Activated CD8-positive, alpha-beta T cell treated with anti-CD3 and anti-CD28 coated beads, Interleukin-2, amount 10 ng/mL, durations not matched to agents 7 days and 5 days (primary cell): ENCODE measurements at regions not wholly inside any gene's neighbourhood (a gene's known extent, or its start where the extent isn't known, plus 50 kb on each side); places are given as distances from the start of the nearest gene placed in this dataset.
"Not testable (repeated sequence)": the region's sequence is repeated elsewhere in the genome, so short reads cannot be mapped to it uniquely, and the experiment has no call there.

ENCODE experiments used
- ATAC-seq: fragments of 150-1000 bp; cut with Tn5 transposase; one replicate; pipeline ENCODE4 v1.10.0; 2021; ENCODE audit warnings: moderate library complexity
- CTCF ChIA-PET: fragments of 350-600 bp; sonication (Branson Sonifier 250); formaldehyde crosslinking; loops from one replicate; lab custom pipeline; 2021; ENCODE audit warnings: antibody characterized with exemption; lab: Charles Lee
- POLR2A ChIA-PET: fragments of 350-600 bp; sonication (Branson Sonifier 250); formaldehyde crosslinking; loops from one replicate; lab custom pipeline; 2021; ENCODE audit warnings: antibody characterized with exemption; lab: Charles Lee
- DNase-seq: peaks from one replicate; pipeline ENCODE4 v3.0.0-alpha.2; 2020
- H3K27ac Mint-ChIP-seq: one replicate; pipeline ENCODE4 v1.8.0; 2021; ENCODE audit warnings: mild to moderate bottlenecking, mixed read lengths
- H3K27me3 Mint-ChIP-seq: one replicate; pipeline ENCODE4 v1.8.0; 2021; ENCODE audit warnings: low read depth, mixed read lengths
- H3K36me3 Mint-ChIP-seq: one replicate; pipeline ENCODE4 v1.8.0; 2021; ENCODE audit warnings: low read depth, mixed read lengths
- H3K4me1 Mint-ChIP-seq: one replicate; pipeline ENCODE4 v1.8.0; 2021; ENCODE audit warnings: low read depth, mixed read lengths
- H3K4me3 Mint-ChIP-seq: one replicate; pipeline ENCODE4 v1.8.0; 2021; ENCODE audit warnings: mild to moderate bottlenecking, mixed read lengths
- H3K9me3 Mint-ChIP-seq: one replicate; pipeline ENCODE4 v1.8.0; 2022; ENCODE audit warnings: mixed read lengths; ENCODE audit not compliant: insufficient read depth

- no peak for ATAC-seq
- Mint-ChIP-seq H3K27me3 (peaks cover 16% of the 10 kb centered on the region), H3K36me3 (no peaks in the 10 kb centered on the region), H3K4me1 (no peaks in the 10 kb centered on the region), H3K4me3 (no peak overlapping the region), H3K27ac (no peak overlapping the region), H3K9me3 (no peaks in the 10 kb centered on the region)
- ChIA-PET POLR2A (no interaction called here), CTCF (no interaction called here)
- DNase-seq, result no peak
Observed at GRCh38 chr15:70602834-70603560, 160.4 kb downstream of the UACA start.

GRCh38 chr15:70602281-70602680, 161.1 kb downstream of the UACA start:
- no peak for ATAC-seq
- H3K4me1 Mint-ChIP-seq, result no peaks in the 10 kb centered on the region
- ChIA-PET CTCF (no interaction called here), POLR2A (no interaction called here)
- peaks cover 12% of the 10 kb centered on the region for H3K27me3 Mint-ChIP-seq
- H3K27ac Mint-ChIP-seq, result no peak overlapping the region
- no peak for DNase-seq
- H3K9me3 Mint-ChIP-seq, result no peaks in the 10 kb centered on the region
- no peaks in the 10 kb centered on the region for H3K36me3 Mint-ChIP-seq
- H3K4me3 Mint-ChIP-seq, result no peak overlapping the region

DNA sequence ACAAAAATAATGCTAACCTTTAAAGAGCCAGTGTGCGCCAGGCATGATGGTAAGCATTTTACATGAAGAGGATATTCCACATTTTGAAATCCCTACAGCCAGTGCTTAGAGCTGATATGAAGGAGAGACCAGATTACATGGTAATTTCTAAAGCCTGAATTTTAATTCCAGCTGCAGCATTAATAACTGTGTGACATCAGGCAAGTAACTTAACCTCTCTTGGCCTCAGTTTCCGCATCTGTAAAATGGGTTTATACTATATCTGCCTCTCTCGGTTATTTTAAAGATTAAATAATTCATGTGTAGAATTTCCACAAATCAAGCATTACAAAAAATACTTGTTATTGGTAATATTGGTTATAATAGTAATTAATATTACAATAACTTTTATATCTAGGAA, 165.4 kb downstream of the UACA start:
- H3K4me3 Mint-ChIP-seq, result no peak overlapping the region
- DNase-seq (no peak), ATAC-seq (no peak)
- no peak overlapping the region for H3K27ac Mint-ChIP-seq
- ChIA-PET POLR2A (no interaction called here), CTCF (no interaction called here)
- H3K27me3 Mint-ChIP-seq, result peaks cover 16% of the 10 kb centered on the region
- peaks cover 9% of the 10 kb centered on the region for H3K4me1 Mint-ChIP-seq
- H3K9me3 Mint-ChIP-seq, result peaks cover 12% of the 10 kb centered on the region
- H3K36me3 Mint-ChIP-seq, result peaks cover 16% of the 10 kb centered on the region

- Mint-ChIP-seq H3K27ac (no peak overlapping the region), H3K27me3 (peaks cover 16% of the 10 kb centered on the region), H3K36me3 (peaks cover 16% of the 10 kb centered on the region), H3K9me3 (peaks cover 12% of the 10 kb centered on the region), H3K4me3 (no peak overlapping the region), H3K4me1 (peaks cover 9% of the 10 kb centered on the region)
- ChIA-PET POLR2A (no interaction called here), CTCF (no interaction called here)
- no peak for DNase-seq
- no peak for ATAC-seq
Observed at GRCh38 chr15:70597056-70597603, 166.2 kb downstream of the UACA start.

DNA sequence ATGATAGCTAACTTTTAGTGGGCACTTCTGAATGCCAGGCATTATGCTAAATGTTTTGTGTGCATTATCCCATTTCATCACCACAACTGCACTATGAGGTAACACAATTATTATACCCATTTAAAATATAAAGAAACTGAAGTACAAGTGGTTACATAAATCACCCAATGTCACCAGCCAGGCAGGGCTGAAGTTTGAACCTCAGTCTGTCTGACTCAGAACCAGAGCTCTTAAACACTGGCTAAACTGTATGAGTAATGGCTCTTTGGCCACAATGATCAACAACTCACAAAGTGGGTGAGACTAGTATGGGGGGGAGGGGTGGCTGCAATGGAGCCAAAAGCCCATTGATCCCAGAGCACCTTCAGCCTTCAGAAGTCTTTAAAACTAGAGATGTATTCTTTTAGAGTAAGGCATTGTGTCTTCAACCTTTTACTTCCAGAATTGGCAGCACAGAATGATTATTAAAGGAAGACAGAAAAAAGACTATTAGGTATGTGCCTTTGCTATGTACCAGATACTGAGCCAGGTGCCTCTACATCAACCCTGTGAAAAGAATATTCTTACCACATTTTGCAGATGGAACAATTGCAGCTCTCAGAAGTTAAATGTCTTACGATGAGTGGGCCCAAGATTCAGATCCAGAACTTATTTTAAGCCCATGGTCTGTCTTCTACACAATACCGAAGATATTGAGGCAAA, 166.9 kb downstream of the UACA start:
- peaks cover 16% of the 10 kb centered on the region for H3K36me3 Mint-ChIP-seq
- POLR2A ChIA-PET, result no interaction called here
- peaks cover 16% of the 10 kb centered on the region for H3K9me3 Mint-ChIP-seq
- H3K27ac Mint-ChIP-seq, result no peak overlapping the region
- no peak for ATAC-seq
- H3K27me3 Mint-ChIP-seq, result peaks cover 16% of the 10 kb centered on the region
- DNase-seq, result no peak
- peaks cover 9% of the 10 kb centered on the region for H3K4me1 Mint-ChIP-seq
- no peak overlapping the region for H3K4me3 Mint-ChIP-seq
- CTCF ChIA-PET, result interaction anchor here (1.0 kb wide), 1 partner anchor 12 kb away, joined by 3 read pairs; no protein-coding TSS in a partner anchor

DNA sequence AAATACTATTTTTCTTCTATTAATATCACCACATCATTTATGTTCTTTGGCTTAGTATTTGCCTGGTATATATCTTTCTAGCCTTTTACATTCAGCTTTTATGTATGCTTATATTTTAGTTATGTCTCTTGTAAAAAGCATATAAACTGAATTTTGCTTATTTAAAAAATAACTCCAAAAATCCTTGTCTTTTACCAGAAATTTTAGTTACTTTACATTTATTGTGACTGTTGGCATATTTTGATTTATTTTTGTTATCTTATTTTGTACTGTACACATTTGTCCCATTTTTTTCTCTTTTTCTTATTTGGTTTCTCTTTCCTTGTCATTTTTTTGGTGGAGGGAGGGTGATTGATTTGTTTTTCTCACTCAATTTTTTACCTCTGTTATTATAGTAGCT, 169.6 kb downstream of the UACA start:
- ATAC-seq (no peak), DNase-seq (no peak)
- H3K36me3 Mint-ChIP-seq, result peaks cover 16% of the 10 kb centered on the region
- ChIA-PET CTCF (no interaction called here), POLR2A (no interaction called here)
- peaks cover 19% of the 10 kb centered on the region for H3K9me3 Mint-ChIP-seq
- H3K27me3 Mint-ChIP-seq, result peaks cover 14% of the 10 kb centered on the region
- H3K27ac Mint-ChIP-seq, result no peak overlapping the region
- H3K4me3 Mint-ChIP-seq, result no peak overlapping the region
- H3K4me1 Mint-ChIP-seq, result peaks cover 17% of the 10 kb centered on the region

GRCh38 chr15:70589728-70590127, 173.6 kb downstream of the UACA start:
- peaks cover 22% of the 10 kb centered on the region for H3K4me1 Mint-ChIP-seq
- DNase-seq (no peak), ATAC-seq (no peak)
- H3K36me3 Mint-ChIP-seq, result peaks cover 6% of the 10 kb centered on the region
- no peak overlapping the region for H3K27ac Mint-ChIP-seq
- ChIA-PET POLR2A (no interaction called here), CTCF (no interaction called here)
- H3K4me3 Mint-ChIP-seq, result no peak overlapping the region
- H3K9me3 Mint-ChIP-seq, result peaks cover 16% of the 10 kb centered on the region
- peaks cover 23% of the 10 kb centered on the region for H3K27me3 Mint-ChIP-seq

- DNase-seq (no peak), ATAC-seq (no peak)
- H3K9me3 Mint-ChIP-seq, result peaks cover 11% of the 10 kb centered on the region
- H3K36me3 Mint-ChIP-seq, result peaks cover 4% of the 10 kb centered on the region
- H3K27me3 Mint-ChIP-seq, result peaks cover 24% of the 10 kb centered on the region
- peaks cover 22% of the 10 kb centered on the region for H3K4me1 Mint-ChIP-seq
- no peak overlapping the region for H3K27ac Mint-ChIP-seq
- CTCF ChIA-PET, result no interaction called here
- POLR2A ChIA-PET, result no interaction called here
- no peak overlapping the region for H3K4me3 Mint-ChIP-seq
Observed at GRCh38 chr15:70589221-70589620, 174.1 kb downstream of the UACA start.

DNA sequence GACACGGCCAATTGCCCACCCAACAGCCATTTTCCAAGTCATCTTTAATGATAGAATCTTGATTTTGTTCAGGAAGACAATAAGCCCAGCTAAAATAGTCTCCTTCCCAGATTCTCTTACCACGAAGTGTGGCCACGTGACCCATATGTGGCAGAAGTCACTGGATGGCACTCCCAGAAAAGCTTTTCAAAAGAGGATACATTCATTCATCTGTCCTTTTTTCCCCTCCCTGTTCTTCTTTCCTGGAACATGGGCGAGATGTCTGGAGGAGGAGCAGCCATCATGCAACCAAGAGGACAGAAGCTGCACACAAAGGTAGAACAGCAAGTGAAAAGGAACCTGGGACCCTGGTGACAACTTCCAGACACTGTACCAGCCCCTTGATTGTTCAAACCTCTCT, 174.7 kb downstream of the UACA start:
- peaks cover 22% of the 10 kb centered on the region for H3K4me1 Mint-ChIP-seq
- peaks cover 27% of the 10 kb centered on the region for H3K27me3 Mint-ChIP-seq
- H3K36me3 Mint-ChIP-seq, result no peaks in the 10 kb centered on the region
- peaks cover 7% of the 10 kb centered on the region for H3K9me3 Mint-ChIP-seq
- ChIA-PET POLR2A (no interaction called here), CTCF (no interaction called here)
- no peak for ATAC-seq
- DNase-seq, result no peak
- H3K4me3 Mint-ChIP-seq, result no peak overlapping the region
- H3K27ac Mint-ChIP-seq, result no peak overlapping the region

- ATAC-seq, result no peak
- ChIA-PET POLR2A (no interaction called here), CTCF (no interaction called here)
- Mint-ChIP-seq H3K27ac (no peak overlapping the region), H3K4me1 (peaks cover 22% of the 10 kb centered on the region), H3K36me3 (no peaks in the 10 kb centered on the region), H3K4me3 (no peak overlapping the region), H3K27me3 (peaks cover 27% of the 10 kb centered on the region), H3K9me3 (peaks cover 7% of the 10 kb centered on the region)
- no peak for DNase-seq
Observed at GRCh38 chr15:70587896-70588567, 175.3 kb downstream of the UACA start.

- H3K27ac Mint-ChIP-seq, POLR2A ChIA-PET, H3K4me3 Mint-ChIP-seq, H3K36me3 Mint-ChIP-seq, H3K9me3 Mint-ChIP-seq, DNase-seq, ATAC-seq: not testable (repeated sequence)
- Mint-ChIP-seq H3K27me3 (peaks cover 27% of the 10 kb centered on the region), H3K4me1 (peaks cover 22% of the 10 kb centered on the region)
- CTCF ChIA-PET, result interaction anchor here (1.3 kb wide), 1 partner anchor 74 kb away, joined by 3 read pairs; no protein-coding TSS in a partner anchor
Observed at GRCh38 chr15:70587012-70587634, 176.2 kb downstream of the UACA start.
